GM19438 (cell line): ENCODE measurements at regions not wholly inside any gene's neighbourhood (a gene's known extent, or its start where the extent isn't known, plus 50 kb on each side); places are given as distances from the start of the nearest gene placed in this dataset.
"Not testable (repeated sequence)": the region's sequence is repeated elsewhere in the genome, so short reads cannot be mapped to it uniquely, and the experiment has no call there.

Source experiments
- ATAC-seq: cut with Tn5 transposase; IDR thresholded peaks from one replicate; pipeline ENCODE4 v1.9.1; 2021; ENCODE audit warnings: low read depth; ENCODE audit not compliant: unreplicated experiment

GRCh38 chr6:40162074-40162473 lies 227.8 kb upstream of the MOCS1 start:
- no peak for ATAC-seq

- no peak for ATAC-seq
Observed at GRCh38 chr6:40160826-40161225, 226.6 kb upstream of the MOCS1 start.

GRCh38 chr6:40159865-40160264 lies 225.6 kb upstream of the MOCS1 start:
- no peak for ATAC-seq

- ATAC-seq, result no peak
Observed at GRCh38 chr6:40152701-40153436, 218.6 kb upstream of the MOCS1 start.

GRCh38 chr6:40152196-40152595 lies 217.9 kb upstream of the MOCS1 start:
- no peak for ATAC-seq

- ATAC-seq, result peak; percentile 97
Observed at GRCh38 chr6:40148882-40149573, 214.8 kb upstream of the MOCS1 start.

GRCh38 chr6:40146902-40147301 lies 212.6 kb upstream of the MOCS1 start:
- no peak for ATAC-seq

GRCh38 chr6:40139447-40139846 lies 205.2 kb upstream of the MOCS1 start:
- ATAC-seq, result no peak

GRCh38 chr6:40138273-40138720 lies 204.0 kb upstream of the MOCS1 start:
- peak; percentile 66 for ATAC-seq

GRCh38 chr6:40135491-40136072 lies 201.3 kb upstream of the MOCS1 start:
- no peak for ATAC-seq

- not testable (repeated sequence) for ATAC-seq
Observed at GRCh38 chr6:40133981-40134380, 199.7 kb upstream of the MOCS1 start.

- no peak for ATAC-seq
Observed at GRCh38 chr6:40131675-40132074, 197.4 kb upstream of the MOCS1 start.

GRCh38 chr6:40128127-40128526 lies 193.9 kb upstream of the MOCS1 start:
- ATAC-seq, result no peak

- no peak for ATAC-seq
Observed at GRCh38 chr6:40125680-40126394, 191.6 kb upstream of the MOCS1 start.

- ATAC-seq, result no peak
Observed at GRCh38 chr6:40124924-40125323, 190.7 kb upstream of the MOCS1 start.

- ATAC-seq, result no peak
Observed at GRCh38 chr6:40116832-40117231, 182.6 kb upstream of the MOCS1 start.

GRCh38 chr6:40112350-40112749 lies 178.1 kb upstream of the MOCS1 start:
- ATAC-seq, result no peak

GRCh38 chr6:40108736-40109135 lies 174.5 kb upstream of the MOCS1 start:
- no peak for ATAC-seq

GRCh38 chr6:40106840-40107239 lies 172.6 kb upstream of the MOCS1 start:
- ATAC-seq, result no peak

- no peak for ATAC-seq
Observed at GRCh38 chr6:40098774-40099173, 164.5 kb upstream of the MOCS1 start.

- no peak for ATAC-seq
Observed at GRCh38 chr6:40097590-40097989, 163.3 kb upstream of the MOCS1 start.
